ENCODE measurements at regions not wholly inside any gene's neighbourhood (a gene's known extent, or its start where the extent isn't known, plus 50 kb on each side); places are given as distances from the start of the nearest gene placed in this dataset.

GRCh38 chr10:47058032-47058702 lies 146.9 kb downstream of the PTPN20 start:
- no peaks in the 10 kb centered on the region for H3K27me3 ChIP-seq

DNA sequence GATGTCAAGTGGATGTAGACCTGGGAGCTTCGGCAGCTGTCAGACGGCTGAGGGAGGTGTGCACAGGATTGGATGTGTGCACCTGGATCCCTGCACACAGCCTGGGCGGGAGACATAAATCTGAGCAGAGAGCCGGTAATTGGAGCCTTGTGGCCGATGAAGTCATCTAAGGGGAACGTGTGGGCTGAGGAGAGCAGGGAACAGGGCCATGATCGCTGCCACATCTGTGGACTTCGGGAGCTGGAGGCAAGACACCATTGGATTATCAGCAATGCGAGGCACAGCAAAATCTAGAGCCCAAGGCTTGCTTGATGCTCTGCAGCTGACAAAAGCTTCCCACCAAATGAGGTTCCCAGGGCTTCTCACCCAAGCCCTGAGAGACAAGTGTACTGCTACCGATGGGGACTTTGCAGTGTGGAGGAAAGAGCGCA lies 147.7 kb downstream of the PTPN20 start:
- Histone ChIP-seq H3K27me3 (no peaks in the 10 kb centered on the region), H3K36me3 (no peaks in the 10 kb centered on the region), H3K4me3 (no peak overlapping the region), H3K9me3 (no peaks in the 10 kb centered on the region), H3K27ac (no peak overlapping the region), H3K4me1 (no peaks in the 10 kb centered on the region)
- no peak for DNase-seq (ENCODE audit: low spot score)
- no peak for TF ChIP-seq CTCF (IDR thresholded peaks at IDR 0.05)

More at GRCh38 chr10:47058032-47058702, 146.9 kb downstream of the PTPN20 start:
- TF ChIP-seq CTCF (IDR thresholded peaks at IDR 0.05): no peak
- no peak for DNase-seq (ENCODE audit: low spot score)
- Histone ChIP-seq H3K4me1 (no peaks in the 10 kb centered on the region), H3K4me3 (no peak overlapping the region), H3K36me3 (no peaks in the 10 kb centered on the region), H3K9me3 (no peaks in the 10 kb centered on the region), H3K27ac (no peak overlapping the region)

DNA sequence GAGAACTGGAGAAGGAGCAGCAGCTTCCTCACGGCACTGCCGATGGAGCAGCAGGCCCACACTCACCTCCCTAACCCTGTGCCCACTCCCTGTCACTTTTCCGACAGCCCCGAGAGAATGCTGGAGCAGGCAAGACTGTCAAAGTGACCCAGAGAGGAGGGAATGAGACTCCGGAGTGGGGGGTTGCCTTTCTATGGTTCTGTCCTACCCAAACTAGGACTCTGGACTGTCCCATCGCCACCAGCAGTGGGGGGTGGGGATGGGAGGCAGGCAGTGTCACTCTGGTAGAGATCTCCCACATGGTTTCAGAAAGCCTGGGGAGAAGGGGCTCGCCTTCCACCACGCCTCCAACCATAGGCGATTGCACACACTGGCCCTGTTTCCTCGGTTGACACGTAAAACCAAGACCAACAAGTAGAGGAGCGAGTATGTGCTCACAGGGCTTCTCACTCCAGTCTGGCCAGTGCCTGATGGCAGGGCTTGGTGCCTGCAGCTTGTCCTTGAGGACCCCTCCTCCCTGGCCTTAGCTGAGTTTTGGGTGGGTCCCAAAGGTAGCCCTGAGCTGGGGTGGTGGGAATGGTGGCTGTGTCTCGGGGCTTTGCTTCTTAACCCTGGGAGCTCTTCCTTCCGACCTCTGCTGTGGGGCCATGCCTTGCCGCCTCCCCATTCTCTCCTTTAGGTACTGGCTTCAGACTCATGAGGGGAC lies 148.5 kb downstream of the PTPN20 start:
- no peak for DNase-seq (ENCODE audit: low spot score)
- H3K27me3 ChIP-seq: no peaks in the 10 kb centered on the region
- TF ChIP-seq CTCF (IDR thresholded peaks at IDR 0.05): no peak
- H3K4me1 ChIP-seq: no peaks in the 10 kb centered on the region
- H3K9me3 ChIP-seq: no peaks in the 10 kb centered on the region
- no peak overlapping the region for H3K4me3 ChIP-seq
- no peaks in the 10 kb centered on the region for H3K36me3 ChIP-seq
- H3K27ac ChIP-seq: no peak overlapping the region

DNA sequence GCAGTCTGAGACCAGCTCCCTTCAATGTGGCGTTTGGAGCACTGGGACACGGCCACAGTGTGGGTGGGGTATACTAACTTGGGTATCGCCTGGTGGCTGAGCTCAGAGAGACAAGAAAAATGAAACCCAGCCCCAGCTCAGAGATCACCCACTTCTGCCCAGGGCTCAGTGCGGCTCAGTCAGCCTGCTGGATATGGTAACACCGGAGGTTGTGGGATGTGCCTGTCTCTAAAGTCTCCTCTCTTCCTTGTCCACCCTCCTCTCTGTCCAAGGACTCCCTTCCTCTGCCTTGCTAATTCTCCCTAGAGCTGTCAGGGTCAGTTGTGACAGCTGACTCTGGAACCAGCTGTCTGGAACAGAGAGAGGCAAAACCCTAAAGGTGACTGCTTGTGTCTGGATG lies 149.1 kb downstream of the PTPN20 start:
- H3K36me3 ChIP-seq: no peaks in the 10 kb centered on the region
- H3K4me1 ChIP-seq: no peaks in the 10 kb centered on the region
- DNase-seq (ENCODE audit: low spot score): no peak
- H3K4me3 ChIP-seq: no peak overlapping the region
- no peaks in the 10 kb centered on the region for H3K9me3 ChIP-seq
- H3K27me3 ChIP-seq: no peaks in the 10 kb centered on the region
- H3K27ac ChIP-seq: no peak overlapping the region
- TF ChIP-seq CTCF (IDR thresholded peaks at IDR 0.05): no peak

GRCh38 chr10:47060993-47061500 lies 149.8 kb downstream of the PTPN20 start:
- Histone ChIP-seq H3K4me3 (no peak overlapping the region), H3K9me3 (no peaks in the 10 kb centered on the region), H3K27me3 (no peaks in the 10 kb centered on the region), H3K36me3 (no peaks in the 10 kb centered on the region), H3K4me1 (no peaks in the 10 kb centered on the region), H3K27ac (no peak overlapping the region)
- no peak for DNase-seq (ENCODE audit: low spot score)
- TF ChIP-seq CTCF (IDR thresholded peaks at IDR 0.05): no peak

All from right atrium auricular region (tissue), 2 donors.